GM12878 (cell line): ENCODE measurements at regions not wholly inside any gene's neighbourhood (a gene's known extent, or its start where the extent isn't known, plus 50 kb on each side); places are given as distances from the start of the nearest gene placed in this dataset.

Experiments
- ATF7 ChIP-seq: fragments of 450-650 bp; IDR thresholded peaks from 2 replicates; pipeline ENCODE4 v1.6.1; 2016; ENCODE audit warnings: low read depth, mild to moderate bottlenecking
- GABPA ChIP-seq: IDR thresholded peaks from 2 replicates; pipeline ENCODE4 v1.6.1; 2014; ENCODE audit warnings: antibody characterized with exemption, low read depth, mild to moderate bottlenecking, inconsistent platforms
- KAT2A ChIP-seq: conservative IDR thresholded peaks from 2 replicates; pipeline ENCODE4 v1.6.1; 2011; ENCODE audit warnings: low read depth, low read length; ENCODE audit not compliant: control insufficient read depth
- LARP7 ChIP-seq: fragments of 450-650 bp; IDR thresholded peaks from 2 replicates; pipeline ENCODE4 v1.6.1; 2017; ENCODE audit warnings: mild to moderate bottlenecking
- POLR2A ChIP-seq: IDR thresholded peaks from 2 replicates; pipeline ENCODE4 v1.6.1; 2011; ENCODE audit warnings: low read depth, mild to moderate bottlenecking, low read length
- ZZZ3 ChIP-seq: IDR thresholded peaks from 2 replicates; pipeline ENCODE4 v1.6.1; 2011; ENCODE audit warnings: low read depth; ENCODE audit not compliant: control insufficient read depth, insufficient read length
- TF ChIP-seq, protein P1 (sequence below): fragments of 450-650 bp; IDR thresholded peaks from 2 replicates; pipeline ENCODE4 v1.6.1; 2016; ENCODE audit warnings: mild to moderate bottlenecking
- TF ChIP-seq, protein P2 (sequence below): fragments of 450-650 bp; IDR thresholded peaks from 2 replicates; pipeline ENCODE4 v1.6.1; 2017; ENCODE audit warnings: antibody characterized with exemption, mild to moderate bottlenecking, moderate library complexity
- TF ChIP-seq, protein P3 (sequence below), 3 experiments: IDR thresholded peaks in 2 of 3; conservative IDR thresholded peaks in 1 of 3; 2 replicates each; pipeline ENCODE4 v1.5.1; 2011; ENCODE audit warnings: low read depth in 3 of 3, low read length in 3 of 3, mild to moderate bottlenecking in 3 of 3, control low read depth in 2 of 3, moderate library complexity in 2 of 3, inconsistent platforms in 1 of 3, mixed read lengths in 1 of 3; ENCODE audit not compliant: control insufficient read depth in 2 of 3, insufficient read depth in 1 of 3; ENCODE audit errors: extremely low read depth in 1 of 3

DNA sequence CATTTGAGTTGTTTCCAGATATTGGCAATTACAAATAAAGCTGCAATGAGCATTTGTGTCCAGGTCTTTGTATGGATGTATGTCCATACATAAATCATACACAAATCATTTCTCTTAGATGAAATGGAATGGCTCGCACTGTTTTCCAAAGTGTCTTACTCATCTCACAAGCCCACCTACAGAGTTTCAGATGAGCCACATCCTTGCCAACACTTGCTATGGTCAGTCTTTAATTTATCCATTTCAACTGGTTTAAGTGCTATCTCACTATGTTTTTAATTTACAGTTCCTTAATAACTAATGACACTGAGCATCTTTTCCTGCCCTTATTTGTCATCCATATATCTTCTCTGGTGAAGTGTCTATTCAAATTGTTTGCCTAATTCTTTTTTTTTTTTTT lies 132.9 kb upstream of the DIO3 start:
- TF ChIP-seq, protein P1, sequence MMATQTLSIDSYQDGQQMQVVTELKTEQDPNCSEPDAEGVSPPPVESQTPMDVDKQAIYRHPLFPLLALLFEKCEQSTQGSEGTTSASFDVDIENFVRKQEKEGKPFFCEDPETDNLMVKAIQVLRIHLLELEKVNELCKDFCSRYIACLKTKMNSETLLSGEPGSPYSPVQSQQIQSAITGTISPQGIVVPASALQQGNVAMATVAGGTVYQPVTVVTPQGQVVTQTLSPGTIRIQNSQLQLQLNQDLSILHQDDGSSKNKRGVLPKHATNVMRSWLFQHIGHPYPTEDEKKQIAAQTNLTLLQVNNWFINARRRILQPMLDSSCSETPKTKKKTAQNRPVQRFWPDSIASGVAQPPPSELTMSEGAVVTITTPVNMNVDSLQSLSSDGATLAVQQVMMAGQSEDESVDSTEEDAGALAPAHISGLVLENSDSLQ: no peak
- no peak for TF ChIP-seq POLR2A
- no peak for TF ChIP-seq KAT2A
- TF ChIP-seq, protein P2, sequence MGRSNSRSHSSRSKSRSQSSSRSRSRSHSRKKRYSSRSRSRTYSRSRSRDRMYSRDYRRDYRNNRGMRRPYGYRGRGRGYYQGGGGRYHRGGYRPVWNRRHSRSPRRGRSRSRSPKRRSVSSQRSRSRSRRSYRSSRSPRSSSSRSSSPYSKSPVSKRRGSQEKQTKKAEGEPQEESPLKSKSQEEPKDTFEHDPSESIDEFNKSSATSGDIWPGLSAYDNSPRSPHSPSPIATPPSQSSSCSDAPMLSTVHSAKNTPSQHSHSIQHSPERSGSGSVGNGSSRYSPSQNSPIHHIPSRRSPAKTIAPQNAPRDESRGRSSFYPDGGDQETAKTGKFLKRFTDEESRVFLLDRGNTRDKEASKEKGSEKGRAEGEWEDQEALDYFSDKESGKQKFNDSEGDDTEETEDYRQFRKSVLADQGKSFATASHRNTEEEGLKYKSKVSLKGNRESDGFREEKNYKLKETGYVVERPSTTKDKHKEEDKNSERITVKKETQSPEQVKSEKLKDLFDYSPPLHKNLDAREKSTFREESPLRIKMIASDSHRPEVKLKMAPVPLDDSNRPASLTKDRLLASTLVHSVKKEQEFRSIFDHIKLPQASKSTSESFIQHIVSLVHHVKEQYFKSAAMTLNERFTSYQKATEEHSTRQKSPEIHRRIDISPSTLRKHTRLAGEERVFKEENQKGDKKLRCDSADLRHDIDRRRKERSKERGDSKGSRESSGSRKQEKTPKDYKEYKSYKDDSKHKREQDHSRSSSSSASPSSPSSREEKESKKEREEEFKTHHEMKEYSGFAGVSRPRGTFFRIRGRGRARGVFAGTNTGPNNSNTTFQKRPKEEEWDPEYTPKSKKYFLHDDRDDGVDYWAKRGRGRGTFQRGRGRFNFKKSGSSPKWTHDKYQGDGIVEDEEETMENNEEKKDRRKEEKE: no peak
- TF ChIP-seq GABPA: no peak
- TF ChIP-seq, protein P3, sequence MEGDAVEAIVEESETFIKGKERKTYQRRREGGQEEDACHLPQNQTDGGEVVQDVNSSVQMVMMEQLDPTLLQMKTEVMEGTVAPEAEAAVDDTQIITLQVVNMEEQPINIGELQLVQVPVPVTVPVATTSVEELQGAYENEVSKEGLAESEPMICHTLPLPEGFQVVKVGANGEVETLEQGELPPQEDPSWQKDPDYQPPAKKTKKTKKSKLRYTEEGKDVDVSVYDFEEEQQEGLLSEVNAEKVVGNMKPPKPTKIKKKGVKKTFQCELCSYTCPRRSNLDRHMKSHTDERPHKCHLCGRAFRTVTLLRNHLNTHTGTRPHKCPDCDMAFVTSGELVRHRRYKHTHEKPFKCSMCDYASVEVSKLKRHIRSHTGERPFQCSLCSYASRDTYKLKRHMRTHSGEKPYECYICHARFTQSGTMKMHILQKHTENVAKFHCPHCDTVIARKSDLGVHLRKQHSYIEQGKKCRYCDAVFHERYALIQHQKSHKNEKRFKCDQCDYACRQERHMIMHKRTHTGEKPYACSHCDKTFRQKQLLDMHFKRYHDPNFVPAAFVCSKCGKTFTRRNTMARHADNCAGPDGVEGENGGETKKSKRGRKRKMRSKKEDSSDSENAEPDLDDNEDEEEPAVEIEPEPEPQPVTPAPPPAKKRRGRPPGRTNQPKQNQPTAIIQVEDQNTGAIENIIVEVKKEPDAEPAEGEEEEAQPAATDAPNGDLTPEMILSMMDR (IDR thresholded peaks at IDR 0.05 in 2 of 3, conservative IDR thresholded peaks at IDR 0.05 in 1 of 3; ENCODE audit: control insufficient read depth in 2 of 3, extremely low read depth in 1 of 3, insufficient read depth in 1 of 3, low read depth in 3 of 3, low read length in 3 of 3): no peak
- no peak for TF ChIP-seq ATF7
- no peak for TF ChIP-seq ZZZ3
- no peak for TF ChIP-seq LARP7
